ENCODE measurements at regions not wholly inside any gene's neighbourhood (a gene's known extent, or its start where the extent isn't known, plus 50 kb on each side); places are given as distances from the start of the nearest gene placed in this dataset.

DNA sequence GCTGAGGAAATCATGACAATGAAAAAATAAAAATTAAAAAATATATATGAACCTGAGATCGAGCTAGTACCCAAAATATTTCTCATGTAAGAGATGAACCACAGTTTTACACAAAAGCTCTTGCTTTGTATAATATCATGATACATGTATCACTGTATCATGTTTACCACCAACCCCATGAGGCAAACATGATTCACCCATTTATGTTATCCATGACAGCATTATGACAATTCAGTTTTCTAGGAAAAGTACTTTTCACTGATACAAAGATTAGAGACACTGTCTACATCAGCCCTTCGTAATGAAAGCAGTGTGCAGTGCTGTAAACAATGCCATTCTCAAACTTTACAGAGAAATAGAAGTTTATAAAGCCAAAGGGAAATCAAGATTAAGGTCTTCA, 852.5 kb upstream of the LRRC4C start:
- TF ChIP-seq CTCF (IDR thresholded peaks at IDR 0.05; ENCODE audit: borderline replicate concordance, extremely low read depth, low read length, poor library complexity, severe bottlenecking) (no peak), EZH2 (IDR thresholded peaks at IDR 0.05; ENCODE audit: borderline replicate concordance, low read depth, low read length, severe bottlenecking) (no peak)

Measured in DND-41 (cell line).